GM13977 (cell line): ENCODE measurements at regions not wholly inside any gene's neighbourhood (a gene's known extent, or its start where the extent isn't known, plus 50 kb on each side); places are given as distances from the start of the nearest gene placed in this dataset.
"Not testable (repeated sequence)": the region's sequence is repeated elsewhere in the genome, so short reads cannot be mapped to it uniquely, and the experiment has no call there.

Experiments
- DNase-seq: peaks from one replicate; pipeline ENCODE4 v3.0.0; 2012; ENCODE audit warnings: low spot score
- in situ Hi-C: fragments of 300-500 bp; cut with MboI; formaldehyde crosslinking; loops from one replicate; pipeline ENCODE4 v1.12.0; 2022; ENCODE audit warnings: low sequenced_read_pairs, low pct_unique_long_range_greater_than_20kb, mixed read lengths, inconsistent platforms; ENCODE audit not compliant: unreplicated experiment
- TF ChIP-seq, protein P1 (sequence below): IDR thresholded peaks from 2 replicates; pipeline ENCODE4 v1.5.1; 2012; ENCODE audit warnings: mild to moderate bottlenecking, control low read depth; ENCODE audit not compliant: insufficient read depth; ENCODE audit errors: extremely low read depth, missing control alignments

DNA sequence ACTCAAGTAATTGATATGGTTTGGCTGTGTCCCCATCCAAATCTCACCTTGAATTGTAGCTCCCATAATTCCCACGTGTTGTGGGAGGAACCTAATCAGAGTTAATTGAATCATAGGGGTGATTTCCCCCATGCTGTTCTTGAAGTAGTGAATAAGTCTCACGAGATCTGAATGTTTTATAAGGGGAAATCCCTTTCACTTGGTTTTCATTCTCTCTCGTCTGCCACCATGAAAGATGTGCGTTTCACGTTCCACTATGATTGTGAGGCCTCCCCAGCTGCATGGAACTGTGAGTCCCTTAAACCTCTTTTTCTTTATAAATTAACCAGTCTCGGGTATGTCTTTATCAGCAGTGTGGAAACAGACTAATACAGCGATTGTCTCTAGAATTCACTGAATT is 135.4 kb downstream of the BACH1 start:
- no peak for DNase-seq
- in situ Hi-C loops, result no loop called here
- TF ChIP-seq, protein P1, sequence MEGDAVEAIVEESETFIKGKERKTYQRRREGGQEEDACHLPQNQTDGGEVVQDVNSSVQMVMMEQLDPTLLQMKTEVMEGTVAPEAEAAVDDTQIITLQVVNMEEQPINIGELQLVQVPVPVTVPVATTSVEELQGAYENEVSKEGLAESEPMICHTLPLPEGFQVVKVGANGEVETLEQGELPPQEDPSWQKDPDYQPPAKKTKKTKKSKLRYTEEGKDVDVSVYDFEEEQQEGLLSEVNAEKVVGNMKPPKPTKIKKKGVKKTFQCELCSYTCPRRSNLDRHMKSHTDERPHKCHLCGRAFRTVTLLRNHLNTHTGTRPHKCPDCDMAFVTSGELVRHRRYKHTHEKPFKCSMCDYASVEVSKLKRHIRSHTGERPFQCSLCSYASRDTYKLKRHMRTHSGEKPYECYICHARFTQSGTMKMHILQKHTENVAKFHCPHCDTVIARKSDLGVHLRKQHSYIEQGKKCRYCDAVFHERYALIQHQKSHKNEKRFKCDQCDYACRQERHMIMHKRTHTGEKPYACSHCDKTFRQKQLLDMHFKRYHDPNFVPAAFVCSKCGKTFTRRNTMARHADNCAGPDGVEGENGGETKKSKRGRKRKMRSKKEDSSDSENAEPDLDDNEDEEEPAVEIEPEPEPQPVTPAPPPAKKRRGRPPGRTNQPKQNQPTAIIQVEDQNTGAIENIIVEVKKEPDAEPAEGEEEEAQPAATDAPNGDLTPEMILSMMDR, result no peak

DNA sequence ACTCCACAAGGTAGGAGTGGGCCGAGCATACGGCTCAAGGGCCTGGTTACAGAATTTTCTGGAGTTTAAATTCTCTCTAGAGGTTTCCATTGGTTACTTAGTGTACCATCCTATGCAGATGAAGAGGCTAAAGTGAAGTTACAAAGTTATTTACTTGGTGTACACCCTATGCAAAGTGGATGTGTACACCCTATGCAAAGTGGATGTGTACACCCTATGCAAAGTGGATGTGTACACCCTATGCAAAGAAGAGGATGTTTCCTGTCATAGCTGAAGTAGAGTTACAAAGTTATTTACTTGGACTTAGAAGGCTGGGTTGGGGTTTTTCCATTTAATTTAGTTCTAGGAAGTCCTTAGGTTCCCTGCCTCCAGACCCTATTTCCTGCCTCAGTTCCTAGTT is 136.3 kb downstream of the BACH1 start:
- DNase-seq, in situ Hi-C loops: not testable (repeated sequence)

DNA sequence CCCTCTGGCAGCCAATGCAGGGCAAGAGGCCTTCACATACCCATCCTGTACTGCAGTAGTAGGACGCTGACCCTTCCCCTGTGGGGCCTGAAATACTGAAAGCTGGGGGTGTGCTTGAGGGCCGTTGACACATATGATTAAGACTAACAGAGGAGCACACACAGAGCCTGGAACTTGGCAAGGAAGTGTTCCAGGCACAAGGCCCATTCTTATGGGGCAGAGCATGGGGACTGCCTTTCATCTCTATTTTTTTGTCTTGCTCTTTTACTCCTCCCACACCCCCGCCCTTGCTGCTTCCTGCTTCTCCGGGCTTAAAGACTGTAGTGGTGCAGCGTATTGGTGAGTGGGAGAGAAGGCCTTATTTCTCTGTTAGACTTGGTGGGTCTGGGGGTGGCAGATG is 137.4 kb downstream of the BACH1 start:
- TF ChIP-seq, protein P1, result no peak
- DNase-seq, result no peak
- in situ Hi-C loops, result no loop called here

- no peak for DNase-seq
- in situ Hi-C loops, result no loop called here
- TF ChIP-seq, protein P1, result no peak
These were observed 137.9 kb downstream of the BACH1 start for GRCh38 chr21:29436650-29437049.

DNA sequence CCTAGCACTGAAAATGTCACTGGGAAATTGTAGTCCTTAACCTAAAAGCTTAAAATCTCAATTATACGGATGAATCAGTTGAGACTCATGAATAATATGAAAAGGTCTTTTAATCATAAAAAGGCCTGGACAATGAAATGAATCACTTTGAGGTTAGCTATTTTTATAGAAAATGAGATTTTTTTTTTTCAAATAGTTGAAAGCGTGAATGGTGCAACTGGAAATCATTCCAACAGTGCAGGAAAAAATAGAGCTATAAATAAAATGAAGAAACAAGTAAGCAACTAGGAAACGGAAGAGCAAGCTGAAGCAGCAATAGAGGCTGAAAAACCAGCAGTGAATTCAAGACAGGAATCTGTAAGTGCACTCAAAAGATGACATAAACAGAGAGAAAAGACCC is 142.9 kb downstream of the BACH1 start:
- no peak for DNase-seq
- in situ Hi-C loops, result no loop called here
- TF ChIP-seq, protein P1, result no peak

GRCh38 chr21:29443411-29444010 is 144.8 kb downstream of the BACH1 start:
- DNase-seq, result no peak
- in situ Hi-C loops, result no loop called here
- TF ChIP-seq, protein P1, result no peak

DNA sequence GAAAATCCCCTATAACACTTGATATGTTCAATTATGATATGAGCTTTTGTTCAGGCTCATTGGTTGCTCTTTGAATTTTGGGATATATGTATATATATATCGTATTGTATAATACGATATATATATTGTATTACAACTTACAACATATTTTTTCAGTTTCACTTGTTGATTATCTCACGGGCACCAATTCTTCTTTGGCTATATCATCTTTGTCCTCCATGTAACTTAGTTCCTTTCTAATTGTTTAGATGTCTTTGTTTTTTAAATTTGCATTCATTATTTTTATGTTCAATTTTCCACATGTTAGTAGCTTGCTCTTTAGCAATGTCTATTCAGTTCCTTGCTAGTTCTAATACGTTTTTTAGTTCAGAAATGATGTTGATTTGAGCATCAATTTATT is 150.0 kb downstream of the BACH1 start:
- DNase-seq, result no peak
- TF ChIP-seq, protein P1, result no peak
- in situ Hi-C loops, result no loop called here
